Fibroblast of lung (primary cell): ENCODE measurements at regions not wholly inside any gene's neighbourhood (a gene's known extent, or its start where the extent isn't known, plus 50 kb on each side); places are given as distances from the start of the nearest gene placed in this dataset.

ENCODE experiments used
- DNase-seq, 2 donors: peaks; one replicate each; pipeline versions ENCODE4 v3.0.0 to v3.0.0-alpha.2; 2010; ENCODE audit warnings: low read depth in 2 of 2
- H2AFZ ChIP-seq: 2 replicates; pipeline ENCODE4 v1.5.1; 2012; ENCODE audit warnings: low read length, control low read depth, inconsistent platforms
- H3K27ac ChIP-seq: 2 replicates; pipeline ENCODE4 v1.5.1; 2011; ENCODE audit warnings: low read length, control low read depth; ENCODE audit not compliant: insufficient read depth
- H3K27me3 ChIP-seq: 2 replicates; pipeline ENCODE4 v1.5.1; 2011; ENCODE audit warnings: mild to moderate bottlenecking, low read length; ENCODE audit not compliant: control insufficient read depth, insufficient read depth
- H3K36me3 ChIP-seq: 2 replicates; pipeline ENCODE4 v1.5.1; 2011; ENCODE audit warnings: low read length; ENCODE audit not compliant: control insufficient read depth, insufficient read depth
- H3K4me1 ChIP-seq: 2 replicates; pipeline ENCODE4 v1.5.1; 2011; ENCODE audit warnings: low read length; ENCODE audit not compliant: control insufficient read depth, insufficient read depth; ENCODE audit errors: extremely low read depth
- H3K4me2 ChIP-seq: 2 replicates; pipeline ENCODE4 v1.5.1; 2011; ENCODE audit warnings: low read length, control low read depth; ENCODE audit not compliant: insufficient read depth; ENCODE audit errors: extremely low read depth
- H3K4me3 ChIP-seq, 4 experiments: fragments of 200-600 bp in 1 of 4; sonication (generic) in 1 of 4; replicated peaks in 1 of 4; 2 replicates each; pipeline ENCODE4 v1.5.1; 2011 to 2016; ENCODE audit warnings: low read length in 4 of 4, low read depth in 3 of 4, mild to moderate bottlenecking in 3 of 4, control low read depth in 2 of 4, inconsistent platforms in 1 of 4, mixed read lengths in 1 of 4; ENCODE audit not compliant: insufficient read depth in 1 of 4; ENCODE audit errors: control extremely low read depth in 1 of 4
- H3K79me2 ChIP-seq: 2 replicates; pipeline ENCODE4 v1.5.1; 2012; ENCODE audit warnings: mild to moderate bottlenecking, low read length, inconsistent platforms; ENCODE audit not compliant: control insufficient read depth, insufficient read depth
- H3K9ac ChIP-seq: 2 replicates; pipeline ENCODE4 v1.5.1; 2011; ENCODE audit warnings: mild to moderate bottlenecking, low read length, control low read depth; ENCODE audit not compliant: insufficient read depth
- H3K9me3 ChIP-seq: 2 replicates; pipeline ENCODE4 v1.5.1; 2012; ENCODE audit warnings: low read depth, low read length; ENCODE audit not compliant: control insufficient read depth, insufficient read depth
- H4K20me1 ChIP-seq: 2 replicates; pipeline ENCODE4 v1.5.1; 2011; ENCODE audit warnings: low read length; ENCODE audit not compliant: control insufficient read depth, insufficient read depth; ENCODE audit errors: extremely low read depth
- CTCF ChIP-seq, 2 donors: IDR thresholded peaks in 1 of 2; conservative IDR thresholded peaks in 1 of 2; 1 replicate in 1 of 2; 2 replicates in 1 of 2; pipeline ENCODE4 v1.5.1; 2011 to 2012; ENCODE audit warnings: low read length in 2 of 2, control low read depth in 1 of 2, inconsistent platforms in 1 of 2, low read depth in 1 of 2, mild to moderate bottlenecking in 1 of 2
- EZH2 ChIP-seq: IDR thresholded peaks from 2 replicates; pipeline ENCODE4 v1.5.1; 2012; ENCODE audit warnings: low read length, control low read depth, mild to moderate bottlenecking; ENCODE audit errors: missing control alignments

- Histone ChIP-seq H3K27me3 (no peaks in the 10 kb centered on the region), H3K4me1 (no peaks in the 10 kb centered on the region), H3K36me3 (no peaks in the 10 kb centered on the region), H3K4me2 (no peak overlapping the region), H3K9ac (no peak overlapping the region), H3K79me2 (no peaks in the 10 kb centered on the region), H3K4me3 (no peak overlapping the region), H2AFZ (no peak overlapping the region), H3K27ac (no peak overlapping the region), H3K9me3 (no peaks in the 10 kb centered on the region), H4K20me1 (no peaks in the 10 kb centered on the region)
- no peak for TF ChIP-seq EZH2
- no peak for TF ChIP-seq CTCF (conservative IDR thresholded peaks at IDR 0.05 in 1 of 2, IDR thresholded peaks at IDR 0.05 in 1 of 2; ENCODE audit: low read depth in 1 of 2, low read length in 2 of 2)
- DNase-seq, result no peak
These were observed 128.6 kb downstream of the ATOH1 start for GRCh38 chr4:93957186-93957585.

- H3K9me3 ChIP-seq, result no peaks in the 10 kb centered on the region
- no peak overlapping the region for H2AFZ ChIP-seq
- H3K27ac ChIP-seq, result no peak overlapping the region
- H3K4me3 ChIP-seq, result no peak overlapping the region
- H3K79me2 ChIP-seq, result no peaks in the 10 kb centered on the region
- H3K4me1 ChIP-seq, result no peaks in the 10 kb centered on the region
- no peak overlapping the region for H3K9ac ChIP-seq
- TF ChIP-seq EZH2 (no peak), CTCF (conservative IDR thresholded peaks at IDR 0.05 in 1 of 2, IDR thresholded peaks at IDR 0.05 in 1 of 2; ENCODE audit: low read depth in 1 of 2, low read length in 2 of 2) (no peak)
- no peaks in the 10 kb centered on the region for H3K27me3 ChIP-seq
- H3K4me2 ChIP-seq, result no peak overlapping the region
- DNase-seq, result no peak
- H4K20me1 ChIP-seq, result no peaks in the 10 kb centered on the region
- H3K36me3 ChIP-seq, result no peaks in the 10 kb centered on the region
These were observed 131.9 kb downstream of the ATOH1 start for GRCh38 chr4:93960450-93960849.

- H3K4me1 ChIP-seq, result no peaks in the 10 kb centered on the region
- DNase-seq, result no peak
- H3K4me3 ChIP-seq, result no peak overlapping the region
- no peak overlapping the region for H3K27ac ChIP-seq
- H3K4me2 ChIP-seq, result no peak overlapping the region
- no peaks in the 10 kb centered on the region for H3K9me3 ChIP-seq
- no peak for TF ChIP-seq EZH2
- TF ChIP-seq CTCF (conservative IDR thresholded peaks at IDR 0.05 in 1 of 2, IDR thresholded peaks at IDR 0.05 in 1 of 2; ENCODE audit: low read depth in 1 of 2, low read length in 2 of 2), result no peak
- no peaks in the 10 kb centered on the region for H4K20me1 ChIP-seq
- no peaks in the 10 kb centered on the region for H3K36me3 ChIP-seq
- H3K9ac ChIP-seq, result no peak overlapping the region
- no peak overlapping the region for H2AFZ ChIP-seq
- H3K79me2 ChIP-seq, result no peaks in the 10 kb centered on the region
- H3K27me3 ChIP-seq, result no peaks in the 10 kb centered on the region
These were observed 132.4 kb downstream of the ATOH1 start for GRCh38 chr4:93960916-93961315.
